AG08395 (cell line): ENCODE measurements at regions not wholly inside any gene's neighbourhood (a gene's known extent, or its start where the extent isn't known, plus 50 kb on each side); places are given as distances from the start of the nearest gene placed in this dataset.
A peak's percentile ranks its signal among the peaks of the same experiment; 100 is the strongest.

Source experiments
- DNase-seq: peaks from one replicate; pipeline ENCODE4 v3.0.0; 2012; ENCODE audit warnings: mixed read lengths, low spot score

DNA sequence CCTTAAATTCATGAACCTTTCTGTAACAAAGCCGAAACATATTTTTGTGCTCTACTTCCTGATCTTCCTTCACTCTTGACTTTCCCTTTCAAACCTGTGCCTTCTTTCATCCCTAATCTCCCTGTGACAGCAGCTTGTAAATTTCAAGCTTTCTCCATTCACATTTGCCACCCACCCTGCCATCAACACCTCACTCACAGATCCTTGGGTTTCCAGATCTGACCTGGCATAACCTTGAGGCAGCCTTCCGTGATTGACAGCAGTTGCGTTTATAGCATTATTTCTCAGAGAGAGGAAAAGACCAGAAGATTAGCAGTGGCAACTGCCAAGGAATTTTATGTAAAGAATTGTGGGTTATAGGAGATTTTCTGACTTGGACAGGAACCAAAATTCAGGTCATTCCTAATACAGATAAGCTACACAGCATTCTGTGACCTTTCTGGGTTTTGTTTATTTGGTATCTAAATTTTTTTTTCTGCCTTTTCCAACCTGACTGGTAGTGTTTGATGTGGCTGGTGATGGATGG, 260.0 kb downstream of the NR2F1-AS1 start:
- DNase-seq = no peak

DNA sequence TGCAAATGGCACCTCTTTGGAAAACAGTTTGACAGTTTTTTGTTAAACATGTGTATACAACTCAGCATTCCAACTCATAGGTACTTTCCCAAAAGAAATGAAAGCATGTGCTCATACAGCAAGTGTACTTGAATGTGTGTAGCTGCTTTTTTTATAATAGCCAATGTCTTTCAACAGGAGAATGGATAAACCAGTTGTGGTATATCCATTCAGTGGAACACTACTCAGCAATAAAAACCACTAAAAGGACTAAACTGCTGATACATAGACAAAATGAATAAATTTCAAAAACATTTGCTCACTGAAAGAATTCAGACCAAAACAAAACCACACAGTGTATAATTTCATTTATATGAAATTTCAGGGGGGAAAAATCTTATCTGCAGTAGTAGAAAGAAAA, 267.3 kb downstream of the NR2F1-AS1 start:
- DNase-seq = no peak

DNA sequence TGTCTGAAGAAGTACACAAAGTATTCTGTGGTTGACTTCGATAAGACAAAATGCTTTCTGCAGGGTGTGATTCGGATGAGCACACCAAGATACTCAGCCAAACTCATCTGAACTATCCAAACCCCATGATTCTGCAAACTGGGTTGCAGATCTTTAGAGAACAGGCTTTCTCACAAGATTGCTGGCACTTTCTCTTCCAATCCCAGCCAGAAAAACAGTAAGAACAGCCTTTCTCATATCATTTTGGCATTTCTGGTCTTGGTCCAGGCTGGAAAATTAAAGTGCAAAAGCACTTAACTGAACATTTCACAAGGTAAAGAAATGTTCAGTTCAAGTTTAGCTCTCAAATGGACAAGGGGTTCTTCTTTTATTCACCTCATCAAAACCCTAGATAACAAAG, 269.1 kb downstream of the NR2F1-AS1 start:
- DNase-seq = no peak

DNA sequence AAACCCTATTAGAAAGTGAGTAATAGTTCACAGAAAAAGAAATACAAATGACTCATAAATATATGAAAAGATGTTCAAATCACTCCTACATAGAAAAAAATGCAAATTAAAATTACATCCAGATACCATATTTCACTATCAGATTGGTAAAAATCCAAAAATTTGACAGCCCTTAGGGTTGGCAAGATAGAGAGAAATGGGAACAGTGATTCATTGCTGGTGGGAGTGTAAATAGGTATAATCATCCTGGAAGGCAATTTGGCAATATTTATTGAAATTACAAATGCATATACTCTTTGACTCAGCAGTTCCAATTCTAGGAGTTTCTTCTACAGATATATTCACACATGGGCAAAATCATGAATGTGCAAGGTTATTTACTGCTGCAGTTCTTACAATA, 273.5 kb downstream of the NR2F1-AS1 start:
- DNase-seq = no peak

DNA sequence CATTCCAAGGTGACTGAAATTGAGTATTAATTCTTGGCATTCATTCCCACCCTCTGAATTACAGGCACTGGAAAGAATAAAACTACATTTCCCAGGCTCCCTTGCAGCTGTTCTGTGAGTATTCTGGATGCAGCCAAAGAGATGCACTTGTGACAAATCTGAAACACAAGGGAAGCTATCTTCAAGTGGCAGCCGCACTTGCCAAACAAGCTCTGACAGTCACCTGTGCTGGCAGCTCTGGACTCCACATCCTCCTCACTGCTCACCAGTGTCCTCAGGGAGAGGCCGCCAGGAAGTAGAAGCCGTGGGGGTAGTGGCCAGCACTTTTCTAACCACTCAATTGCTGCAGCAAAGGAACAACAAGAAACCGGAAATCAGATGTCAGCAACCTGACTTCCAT, 275.0 kb downstream of the NR2F1-AS1 start:
- DNase-seq = no peak

DNA sequence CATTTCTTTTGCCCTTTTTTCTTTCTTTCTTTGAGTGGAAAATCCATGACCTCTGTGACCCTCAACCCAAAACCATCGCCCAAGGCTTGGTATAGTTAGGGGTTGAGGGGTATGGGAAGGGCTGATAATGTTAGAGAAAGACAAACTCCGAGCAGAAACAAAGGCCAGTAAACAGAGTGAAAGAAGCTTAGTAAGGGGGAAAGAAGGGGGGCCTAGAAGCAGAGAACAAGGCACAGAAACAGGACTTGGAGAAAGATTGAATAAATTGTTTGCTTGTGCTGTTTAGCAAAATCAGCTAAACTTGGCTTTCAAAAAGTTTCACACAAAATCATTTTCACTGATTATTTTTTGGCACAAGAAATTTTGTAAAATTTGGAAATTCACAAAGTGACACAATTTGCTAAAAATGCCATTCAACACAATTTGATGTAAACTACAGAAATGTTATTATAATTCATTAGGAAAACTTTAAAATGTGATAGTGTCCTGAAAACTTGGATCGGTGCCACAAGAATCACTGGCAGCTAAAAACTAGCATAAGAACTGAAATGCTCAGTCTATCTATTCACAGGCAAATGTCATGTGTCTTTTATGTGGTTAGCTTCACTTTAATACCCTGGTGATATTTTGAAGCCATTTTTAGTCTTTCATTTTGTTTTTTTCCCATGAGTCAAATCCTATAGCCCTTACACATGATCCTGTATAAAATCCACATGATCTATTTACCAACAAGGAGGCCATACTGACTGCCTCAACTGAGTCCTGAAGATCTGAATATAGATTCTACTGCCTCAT, 276.4 kb downstream of the NR2F1-AS1 start:
- DNase-seq = no peak

DNA sequence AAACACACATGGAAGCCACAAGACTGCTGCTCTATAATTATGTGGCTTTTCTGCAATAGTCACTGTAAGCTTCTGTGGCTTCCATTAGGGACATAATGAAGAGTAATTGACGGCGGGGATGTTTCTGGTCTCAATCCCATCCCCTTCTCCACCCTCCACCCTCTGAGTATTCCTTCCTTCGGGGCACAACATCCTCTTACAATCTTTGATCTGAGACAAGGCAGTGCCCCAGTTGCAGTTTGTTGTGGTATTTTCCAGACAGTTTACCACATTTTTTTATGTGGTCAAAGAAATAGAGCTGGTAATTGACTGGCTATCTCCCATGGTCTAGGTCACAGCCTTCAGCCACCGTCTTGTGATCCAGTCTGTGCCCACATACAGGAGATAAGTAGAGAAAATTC, 277.7 kb downstream of the NR2F1-AS1 start:
- DNase-seq = no peak

DNA sequence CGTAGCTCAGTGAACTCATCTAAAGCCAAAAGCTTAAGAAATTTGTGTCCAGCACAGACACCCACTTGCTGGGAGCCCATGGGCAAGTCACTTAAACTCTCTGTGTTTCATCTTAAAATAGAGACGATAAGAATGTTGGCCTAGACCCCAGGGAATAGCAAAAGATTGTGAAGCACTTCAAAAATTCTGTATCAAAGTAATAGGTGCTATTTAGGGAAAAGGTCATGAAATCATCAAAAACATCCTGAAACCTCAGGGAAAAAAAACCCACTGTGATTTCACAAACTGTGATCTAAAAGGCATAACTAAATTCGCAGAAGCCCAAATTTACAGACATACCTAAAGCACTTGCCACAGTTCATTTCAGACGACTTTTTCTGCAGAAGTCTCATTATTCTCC, 278.3 kb downstream of the NR2F1-AS1 start:
- no peak for DNase-seq

DNA sequence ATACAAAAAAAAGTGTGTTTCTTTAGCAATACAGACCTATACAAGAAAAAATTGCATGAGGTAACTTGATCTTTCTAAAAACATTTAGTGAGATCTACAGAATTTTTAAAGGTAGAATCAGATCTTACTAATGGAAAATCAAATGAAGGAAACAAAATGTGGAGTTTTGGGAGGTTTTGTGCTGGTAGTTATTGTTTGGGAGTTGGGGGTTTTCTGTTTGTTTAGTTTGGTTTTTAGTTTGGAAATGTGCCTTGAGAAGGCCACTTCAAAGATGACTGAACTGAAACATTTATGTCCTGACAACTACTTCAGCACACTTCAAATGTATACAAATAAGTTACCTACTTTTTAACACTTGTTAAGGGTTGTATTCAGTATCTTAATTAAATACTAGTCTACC, 280.1 kb downstream of the NR2F1-AS1 start:
- DNase-seq = no peak

DNA sequence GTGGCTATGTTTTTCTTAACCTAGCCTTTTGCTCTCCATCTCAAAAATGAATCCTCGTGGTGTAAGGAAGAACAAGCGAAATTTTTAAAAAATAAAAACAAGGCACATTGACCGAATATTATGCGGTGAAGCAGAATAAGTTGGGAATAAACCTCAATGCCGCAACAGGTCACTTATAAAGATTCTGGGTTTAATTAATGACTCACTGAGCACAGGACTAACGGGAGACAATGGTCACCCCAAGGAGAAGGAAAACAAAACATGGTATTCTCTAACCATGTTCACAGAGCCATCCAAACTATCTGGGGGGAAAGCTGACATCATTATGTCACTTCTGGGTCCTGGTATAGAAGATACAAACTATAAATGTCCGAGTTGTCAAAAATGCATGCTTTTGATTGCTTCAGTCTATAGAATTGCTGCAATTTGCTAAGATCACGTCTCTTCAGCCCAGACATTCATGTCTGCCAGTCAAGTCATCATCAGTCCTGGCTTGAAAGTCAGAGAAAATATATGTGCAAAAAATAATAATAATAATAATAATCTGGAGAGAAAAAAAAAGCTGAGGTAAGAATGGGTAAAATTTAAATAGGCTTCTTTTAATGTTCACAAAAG, 280.6 kb downstream of the NR2F1-AS1 start:
- DNase-seq = no peak

DNA sequence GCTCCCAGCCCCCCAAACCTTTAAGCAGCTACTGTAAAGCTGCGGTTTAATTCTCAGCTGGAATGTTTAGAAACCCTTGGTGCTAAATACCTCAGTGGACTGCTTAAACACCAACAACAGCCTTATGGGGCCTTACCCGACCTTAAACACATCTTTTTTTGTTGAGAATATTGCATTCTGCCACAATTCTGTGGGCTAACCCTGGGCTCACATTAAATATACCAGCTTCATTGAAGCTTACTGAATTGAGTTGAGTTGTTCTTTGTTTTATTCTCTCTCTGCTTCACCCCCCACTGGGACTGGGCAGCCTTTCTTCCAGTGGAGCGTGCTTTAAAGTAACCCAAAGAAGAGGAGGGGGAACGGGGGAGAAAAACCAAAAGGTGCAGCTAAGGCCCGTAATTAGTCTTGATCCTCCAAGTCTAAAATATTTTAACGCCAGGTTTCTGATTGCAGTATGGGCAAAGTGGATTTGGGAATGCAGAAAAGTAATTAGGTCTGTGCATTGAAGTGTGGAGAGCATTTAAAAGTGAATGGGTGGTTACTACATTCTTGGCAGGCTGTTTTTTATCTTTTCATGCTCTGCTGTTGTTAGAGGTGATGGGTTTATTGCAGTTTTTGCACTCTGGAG, 281.2 kb downstream of the NR2F1-AS1 start:
- no peak for DNase-seq

DNA sequence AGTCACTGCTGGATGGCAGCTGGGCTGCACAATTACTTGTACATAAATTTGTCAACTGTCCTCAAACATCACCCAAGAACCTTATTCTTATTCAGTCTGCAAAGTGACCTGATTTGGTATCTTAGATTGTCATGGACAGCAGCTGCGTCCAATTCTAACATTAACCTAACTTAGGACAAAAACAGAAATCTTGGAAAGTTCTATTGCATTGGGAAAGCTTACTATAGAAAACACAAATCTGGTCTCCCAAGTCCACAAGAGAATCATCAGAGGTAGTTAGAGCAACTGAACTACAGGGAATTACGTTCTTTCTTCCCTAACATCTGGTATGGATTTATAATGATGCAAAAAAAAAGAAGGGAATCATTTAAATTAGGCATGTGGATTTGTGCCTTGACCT, 283.9 kb downstream of the NR2F1-AS1 start:
- DNase-seq = no peak

DNA sequence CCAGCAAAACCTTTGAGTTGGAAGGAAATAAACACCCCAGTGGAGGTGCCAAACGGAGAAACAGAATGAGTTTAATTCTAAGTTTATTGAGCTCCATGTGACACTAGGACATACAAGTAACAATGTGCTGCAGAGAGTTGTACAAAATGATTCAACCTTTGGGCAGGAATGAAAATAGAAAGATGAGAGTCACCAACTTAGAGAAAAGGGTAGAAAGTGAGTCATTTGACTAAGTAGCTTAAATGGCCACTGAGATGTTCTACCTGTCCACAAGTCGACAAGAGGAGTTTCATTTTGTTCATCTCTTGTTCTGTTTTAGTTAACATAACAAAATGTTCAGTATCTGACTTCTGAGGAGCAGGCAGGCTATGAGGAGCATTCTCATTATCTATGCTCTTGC, 284.7 kb downstream of the NR2F1-AS1 start:
- no peak for DNase-seq

DNA sequence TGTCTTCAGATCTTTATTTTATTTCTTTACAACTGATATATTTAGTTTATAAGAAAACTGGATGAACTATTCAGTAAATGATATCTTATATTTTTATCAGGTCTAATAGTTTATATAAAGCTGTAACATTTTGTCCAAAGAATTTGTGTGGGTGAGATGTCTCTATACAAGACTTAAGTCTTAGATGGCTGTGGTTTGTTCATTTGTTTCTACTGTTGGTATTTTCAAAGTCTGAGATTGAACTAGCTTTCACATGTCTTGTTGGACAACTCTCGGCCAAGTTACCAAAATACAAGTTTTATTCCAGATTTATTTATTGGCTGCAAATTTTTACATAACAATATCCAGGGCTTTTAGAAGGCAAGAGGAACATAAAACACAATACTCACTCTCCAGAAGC, 286.0 kb downstream of the NR2F1-AS1 start:
- no peak for DNase-seq

DNA sequence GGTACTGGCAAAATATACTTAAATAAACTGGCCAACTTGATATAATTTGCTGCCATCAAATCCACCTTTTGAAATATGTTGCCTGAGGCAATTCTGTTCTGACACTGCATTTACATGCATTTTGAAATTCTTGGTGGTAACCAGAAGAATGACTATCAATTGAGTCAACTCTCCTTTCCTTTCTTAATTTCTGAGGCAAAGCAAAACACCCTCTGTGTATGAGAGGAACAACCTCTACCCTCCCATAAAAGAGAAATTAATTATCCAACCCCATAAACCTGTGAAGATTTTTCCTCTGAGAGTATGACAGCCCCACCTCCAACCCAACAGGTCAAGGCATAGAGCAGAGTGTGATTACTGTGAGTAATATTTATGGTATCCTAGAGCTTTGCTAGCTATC, 286.8 kb downstream of the NR2F1-AS1 start:
- DNase-seq = peak; percentile 52

DNA sequence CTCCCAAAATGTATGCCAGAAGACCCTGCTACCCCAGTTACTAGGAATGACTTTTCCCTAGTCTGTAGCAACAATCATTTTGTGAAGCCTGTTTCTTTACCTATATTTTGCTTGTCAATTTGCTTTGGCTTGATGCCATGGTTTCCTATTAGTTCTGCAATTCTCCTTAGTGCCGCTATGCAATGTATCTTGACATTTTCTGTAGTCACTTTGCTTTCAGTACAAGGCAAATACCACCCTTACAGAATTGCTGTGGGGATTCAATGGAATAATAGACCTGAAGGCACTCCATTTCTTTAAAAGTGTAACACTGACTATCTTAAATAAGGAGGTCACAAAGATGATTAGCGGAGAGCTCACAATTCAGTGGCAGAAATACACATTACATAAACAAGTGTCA, 291.1 kb downstream of the NR2F1-AS1 start:
- DNase-seq = no peak

DNA sequence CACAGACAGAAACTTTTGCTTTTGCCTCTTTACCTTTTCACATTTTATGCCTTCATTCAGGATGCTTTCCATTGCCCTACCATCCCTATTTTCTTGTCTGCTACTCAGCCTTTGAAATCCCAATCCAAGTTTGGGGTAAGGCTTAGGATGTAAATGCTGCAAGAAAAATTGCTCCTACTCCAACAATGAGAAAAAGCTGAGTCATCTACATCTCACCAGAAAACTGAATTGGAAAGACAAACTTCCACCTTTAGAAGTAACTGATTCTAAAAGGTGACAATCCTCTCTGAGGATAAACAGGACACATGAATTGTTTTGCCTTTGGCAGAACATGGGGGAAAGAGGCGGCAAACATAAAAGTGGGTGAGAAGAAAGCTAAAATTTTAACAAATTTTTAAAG, 295.6 kb downstream of the NR2F1-AS1 start:
- DNase-seq = no peak

DNA sequence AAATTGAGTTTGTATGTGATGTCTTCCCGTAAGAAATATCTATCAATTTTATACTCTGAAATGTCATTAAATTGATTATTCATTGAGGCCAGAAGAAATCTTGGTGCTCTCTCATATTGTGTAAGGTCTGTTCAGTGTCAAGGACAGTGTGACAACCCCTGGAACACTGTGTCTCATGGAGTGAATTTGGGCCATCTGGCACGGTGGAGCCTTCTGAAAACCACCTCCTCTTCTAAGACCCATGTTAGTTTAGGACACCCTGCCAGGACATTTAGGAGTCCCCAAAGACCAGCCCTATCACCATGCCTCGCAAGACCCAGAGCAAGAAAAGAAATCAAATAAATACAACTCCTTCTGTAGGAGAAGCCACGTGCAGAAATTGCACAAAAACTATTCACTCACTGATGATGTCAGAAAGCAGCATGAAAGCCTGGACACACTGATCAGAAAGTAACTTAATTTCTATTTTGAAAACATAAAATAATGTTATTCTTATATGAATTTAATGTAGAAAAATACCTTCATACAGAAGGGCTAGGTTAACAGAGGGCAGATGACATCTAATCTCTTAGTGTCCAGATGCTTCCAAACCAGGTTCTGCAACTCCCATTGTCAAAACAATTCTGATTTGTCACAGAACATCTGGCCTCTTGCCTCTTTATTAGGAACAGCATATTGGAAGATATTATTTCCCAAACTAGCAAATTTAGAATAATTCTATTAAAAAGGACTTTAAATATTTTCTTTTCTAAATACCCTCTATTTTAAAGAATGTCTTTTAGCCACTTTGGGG, 298.8 kb downstream of the NR2F1-AS1 start:
- DNase-seq = no peak

DNA sequence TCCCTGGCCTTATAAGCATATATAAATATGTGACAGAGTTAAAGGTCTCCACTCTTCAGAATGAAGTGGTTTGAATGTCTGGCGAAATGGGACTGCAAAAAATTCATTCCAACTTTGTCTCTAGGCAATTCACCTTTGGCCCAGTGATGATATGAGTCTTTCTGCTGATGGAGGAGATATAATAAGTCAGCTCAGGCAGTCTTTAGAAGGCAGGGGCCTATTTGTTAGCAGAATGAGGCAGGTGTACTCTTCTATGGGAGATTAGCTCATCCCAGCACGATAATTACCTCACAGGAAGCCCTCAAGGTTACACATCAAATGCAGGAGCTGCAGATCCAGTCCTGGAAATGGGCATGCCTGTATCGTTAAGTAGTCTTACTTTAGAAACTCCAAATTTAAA, 300.5 kb downstream of the NR2F1-AS1 start:
- no peak for DNase-seq

DNA sequence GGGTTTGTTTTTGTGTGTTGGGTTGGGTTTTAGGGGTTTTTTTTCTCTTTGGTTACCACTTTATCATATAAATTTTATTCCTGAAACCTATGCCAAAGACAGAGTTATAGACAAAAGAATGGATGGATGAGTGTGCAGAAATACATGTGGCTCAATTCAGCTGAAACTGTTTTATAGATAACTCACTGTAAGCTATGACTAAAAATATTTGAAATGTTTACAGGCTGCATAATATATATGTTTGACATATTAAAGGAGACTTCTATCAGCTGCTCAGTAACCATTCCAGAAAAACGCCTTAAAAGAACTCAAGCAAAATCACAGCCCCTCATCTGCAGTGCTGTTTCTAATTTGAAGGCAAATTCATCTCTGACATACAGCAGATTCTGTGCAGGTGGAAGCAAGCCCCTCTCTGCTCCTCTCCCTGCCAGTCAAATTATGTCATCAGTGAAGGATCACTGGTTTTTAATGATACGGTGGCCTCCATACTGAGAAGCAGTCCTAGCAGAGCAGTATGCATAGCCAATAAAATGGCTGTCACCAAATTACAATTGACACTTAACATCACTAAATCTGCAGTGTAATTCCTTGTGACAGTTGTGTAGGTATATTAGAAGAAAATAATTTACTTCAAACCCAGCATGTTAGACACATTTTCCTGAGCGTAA, 301.6 kb downstream of the NR2F1-AS1 start:
- DNase-seq = no peak

DNA sequence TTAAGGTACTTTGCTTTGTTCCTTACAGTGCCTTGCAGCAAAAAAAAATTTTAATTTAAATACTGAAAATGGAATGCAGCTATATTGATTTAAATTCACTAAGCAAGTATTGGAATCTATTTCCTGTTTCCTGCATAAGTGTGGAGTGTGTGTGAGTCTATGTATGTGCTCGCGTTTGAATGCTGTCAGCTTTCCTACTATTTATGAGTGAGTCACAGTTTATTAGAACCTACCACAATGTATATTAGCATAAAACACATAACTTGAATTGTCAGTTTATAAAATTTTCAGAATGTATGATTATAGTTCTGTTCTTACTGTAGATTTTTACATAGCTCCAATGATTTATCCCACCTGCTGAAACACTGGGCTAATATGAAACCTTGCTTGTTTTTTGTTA, 302.1 kb downstream of the NR2F1-AS1 start:
- no peak for DNase-seq

DNA sequence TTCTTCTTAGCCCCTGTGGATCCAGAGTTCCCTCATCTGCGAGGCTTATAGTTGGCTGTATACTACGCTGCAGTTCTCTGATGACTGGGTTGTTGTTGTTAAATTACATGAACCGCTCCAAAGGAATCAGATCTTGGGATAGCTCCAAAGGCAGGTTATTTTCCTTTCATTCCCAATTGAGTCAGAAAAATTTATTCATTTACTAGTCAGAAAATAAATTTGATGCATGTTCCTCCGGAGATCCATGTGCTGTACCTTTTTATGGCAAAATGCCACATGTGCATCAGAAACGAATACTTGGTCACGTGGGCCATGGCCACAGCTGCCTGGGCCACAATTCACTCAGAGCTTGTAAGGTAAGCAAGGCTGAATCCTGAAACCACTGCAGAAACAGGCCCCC, 304.0 kb downstream of the NR2F1-AS1 start:
- DNase-seq = no peak
